ENCODE measurements at regions not wholly inside any gene's neighbourhood (a gene's known extent, or its start where the extent isn't known, plus 50 kb on each side); places are given as distances from the start of the nearest gene placed in this dataset.

GRCh38 chr6:85172161-85172560, 277.7 kb upstream of the NT5E start:
- H3K27ac ChIP-seq (ENCODE audit: low read length), result no peak overlapping the region
- no peaks in the 10 kb centered on the region for H3K27me3 ChIP-seq (replicated peaks; ENCODE audit: insufficient read depth, low read length)
- no peaks in the 10 kb centered on the region for H3K36me3 ChIP-seq (replicated peaks; ENCODE audit: insufficient read depth, low read length)
- TF ChIP-seq, protein P1, sequence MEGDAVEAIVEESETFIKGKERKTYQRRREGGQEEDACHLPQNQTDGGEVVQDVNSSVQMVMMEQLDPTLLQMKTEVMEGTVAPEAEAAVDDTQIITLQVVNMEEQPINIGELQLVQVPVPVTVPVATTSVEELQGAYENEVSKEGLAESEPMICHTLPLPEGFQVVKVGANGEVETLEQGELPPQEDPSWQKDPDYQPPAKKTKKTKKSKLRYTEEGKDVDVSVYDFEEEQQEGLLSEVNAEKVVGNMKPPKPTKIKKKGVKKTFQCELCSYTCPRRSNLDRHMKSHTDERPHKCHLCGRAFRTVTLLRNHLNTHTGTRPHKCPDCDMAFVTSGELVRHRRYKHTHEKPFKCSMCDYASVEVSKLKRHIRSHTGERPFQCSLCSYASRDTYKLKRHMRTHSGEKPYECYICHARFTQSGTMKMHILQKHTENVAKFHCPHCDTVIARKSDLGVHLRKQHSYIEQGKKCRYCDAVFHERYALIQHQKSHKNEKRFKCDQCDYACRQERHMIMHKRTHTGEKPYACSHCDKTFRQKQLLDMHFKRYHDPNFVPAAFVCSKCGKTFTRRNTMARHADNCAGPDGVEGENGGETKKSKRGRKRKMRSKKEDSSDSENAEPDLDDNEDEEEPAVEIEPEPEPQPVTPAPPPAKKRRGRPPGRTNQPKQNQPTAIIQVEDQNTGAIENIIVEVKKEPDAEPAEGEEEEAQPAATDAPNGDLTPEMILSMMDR (IDR thresholded peaks at IDR 0.05; ENCODE audit: low read length), result no peak
- no peak for TF ChIP-seq EZH2phosphoT487 (IDR thresholded peaks at IDR 0.05; ENCODE audit: low read length)
- TF ChIP-seq EZH2 (optimal IDR thresholded peaks at IDR 0.05; ENCODE audit: low read depth, low read length), result no peak
- DNase-seq, result no peak
- no peaks in the 10 kb centered on the region for H3K4me1 ChIP-seq (ENCODE audit: low read length)
- H3K9ac ChIP-seq (ENCODE audit: low read length), result no peak overlapping the region
- H2AFZ ChIP-seq (ENCODE audit: low read length), result no peak overlapping the region
- no peak overlapping the region for H3K4me3 ChIP-seq (ENCODE audit: low read length)
- H3K9me3 ChIP-seq (replicated peaks; ENCODE audit: insufficient read depth, low read length), result no peaks in the 10 kb centered on the region
- no peaks in the 10 kb centered on the region for H3F3A ChIP-seq (ENCODE audit: insufficient read depth, low read length)
- no peaks in the 10 kb centered on the region for H4K20me1 ChIP-seq (ENCODE audit: insufficient read depth, low read length)
- no peak overlapping the region for H3K4me2 ChIP-seq (ENCODE audit: low read depth, low read length)
- H3K79me2 ChIP-seq (ENCODE audit: low read length), result no peaks in the 10 kb centered on the region
- no peaks in the 10 kb centered on the region for H3K9me2 ChIP-seq (replicated peaks; ENCODE audit: insufficient read depth, low read length)

DNA sequence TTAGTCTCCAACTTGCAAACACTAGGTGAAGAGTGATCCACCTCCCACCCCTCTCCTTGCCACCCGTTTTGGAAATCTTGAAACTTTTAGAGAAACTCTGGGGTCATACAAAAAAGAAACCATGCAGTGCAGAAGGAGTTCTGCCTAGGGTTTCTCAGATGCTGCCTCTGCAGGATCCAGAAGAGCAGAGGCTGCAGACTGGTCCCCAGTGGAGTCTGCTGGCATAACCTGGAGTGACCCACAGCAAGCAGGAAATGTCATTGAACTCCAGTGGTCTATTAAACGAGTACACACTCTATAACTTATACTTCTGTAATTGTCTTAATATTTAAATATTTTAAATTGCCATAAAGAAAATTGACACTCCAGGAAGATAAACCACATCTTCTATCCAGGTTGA, 280.7 kb upstream of the NT5E start:
- Histone ChIP-seq H3K79me2 (ENCODE audit: low read length) (no peaks in the 10 kb centered on the region), H3K4me2 (ENCODE audit: low read depth, low read length) (no peak overlapping the region), H4K20me1 (ENCODE audit: insufficient read depth, low read length) (no peaks in the 10 kb centered on the region), H3F3A (ENCODE audit: insufficient read depth, low read length) (no peaks in the 10 kb centered on the region), H3K4me3 (ENCODE audit: low read length) (no peak overlapping the region), H3K9ac (ENCODE audit: low read length) (no peak overlapping the region), H2AFZ (ENCODE audit: low read length) (no peak overlapping the region), H3K27ac (ENCODE audit: low read length) (no peak overlapping the region), H3K9me2 (replicated peaks; ENCODE audit: insufficient read depth, low read length) (no peaks in the 10 kb centered on the region), H3K36me3 (replicated peaks; ENCODE audit: insufficient read depth, low read length) (no peaks in the 10 kb centered on the region), H3K4me1 (ENCODE audit: low read length) (no peaks in the 10 kb centered on the region), H3K9me3 (replicated peaks; ENCODE audit: insufficient read depth, low read length) (no peaks in the 10 kb centered on the region), H3K27me3 (replicated peaks; ENCODE audit: insufficient read depth, low read length) (no peaks in the 10 kb centered on the region)
- no peak for TF ChIP-seq EZH2phosphoT487 (IDR thresholded peaks at IDR 0.05; ENCODE audit: low read length)
- TF ChIP-seq, protein P1 (IDR thresholded peaks at IDR 0.05; ENCODE audit: low read length), result no peak
- no peak for DNase-seq

- no peak for TF ChIP-seq EZH2phosphoT487 (IDR thresholded peaks at IDR 0.05; ENCODE audit: low read length)
- TF ChIP-seq, protein P1 (IDR thresholded peaks at IDR 0.05; ENCODE audit: low read length), result no peak
- TF ChIP-seq EZH2 (optimal IDR thresholded peaks at IDR 0.05; ENCODE audit: low read depth, low read length), result no peak
These were observed 281.7 kb upstream of the NT5E start for GRCh38 chr6:85168146-85168545.

More at GRCh38 chr6:85168146-85168545, 281.7 kb upstream of the NT5E start:
- H3K79me2 ChIP-seq (ENCODE audit: low read length), result no peaks in the 10 kb centered on the region
- H3K4me2 ChIP-seq (ENCODE audit: low read depth, low read length), result no peak overlapping the region
- H3K27me3 ChIP-seq (replicated peaks; ENCODE audit: insufficient read depth, low read length), result no peaks in the 10 kb centered on the region
- no peaks in the 10 kb centered on the region for H3K4me1 ChIP-seq (ENCODE audit: low read length)
- no peak overlapping the region for H3K27ac ChIP-seq (ENCODE audit: low read length)
- no peaks in the 10 kb centered on the region for H3F3A ChIP-seq (ENCODE audit: insufficient read depth, low read length)
- H4K20me1 ChIP-seq (ENCODE audit: insufficient read depth, low read length), result no peaks in the 10 kb centered on the region
- H3K9me2 ChIP-seq (replicated peaks; ENCODE audit: insufficient read depth, low read length), result no peaks in the 10 kb centered on the region
- no peak for DNase-seq
- no peak overlapping the region for H2AFZ ChIP-seq (ENCODE audit: low read length)
- no peaks in the 10 kb centered on the region for H3K36me3 ChIP-seq (replicated peaks; ENCODE audit: insufficient read depth, low read length)
- no peak overlapping the region for H3K9ac ChIP-seq (ENCODE audit: low read length)
- H3K9me3 ChIP-seq (replicated peaks; ENCODE audit: insufficient read depth, low read length), result no peaks in the 10 kb centered on the region
- no peak overlapping the region for H3K4me3 ChIP-seq (ENCODE audit: low read length)
